ENCODE measurements at regions not wholly inside any gene's neighbourhood (a gene's known extent, or its start where the extent isn't known, plus 50 kb on each side); places are given as distances from the start of the nearest gene placed in this dataset.

DNA sequence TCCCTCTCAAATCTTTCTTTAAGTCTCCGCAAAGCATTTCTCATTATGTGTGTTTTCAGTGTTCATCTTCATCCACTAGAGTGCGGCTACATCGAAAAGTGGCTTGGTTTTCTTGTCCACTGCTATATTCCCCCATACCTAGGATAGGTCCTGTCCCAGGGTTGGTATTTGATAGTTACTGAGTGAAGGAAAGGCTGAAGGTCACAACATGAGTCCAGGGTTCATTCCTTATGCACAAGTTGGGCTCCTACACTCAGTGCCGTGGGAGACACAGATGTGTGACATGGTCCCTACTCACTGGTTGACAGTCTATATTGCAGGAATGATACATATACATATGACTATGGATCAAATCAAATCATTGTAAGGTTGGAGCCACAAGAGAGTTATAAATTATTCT is 55.4 kb upstream of the RELL1 start:
- no peak for DNase-seq (ENCODE audit: low read depth, low spot score)
- H3K27ac ChIP-seq, result no peak overlapping the region

DNA sequence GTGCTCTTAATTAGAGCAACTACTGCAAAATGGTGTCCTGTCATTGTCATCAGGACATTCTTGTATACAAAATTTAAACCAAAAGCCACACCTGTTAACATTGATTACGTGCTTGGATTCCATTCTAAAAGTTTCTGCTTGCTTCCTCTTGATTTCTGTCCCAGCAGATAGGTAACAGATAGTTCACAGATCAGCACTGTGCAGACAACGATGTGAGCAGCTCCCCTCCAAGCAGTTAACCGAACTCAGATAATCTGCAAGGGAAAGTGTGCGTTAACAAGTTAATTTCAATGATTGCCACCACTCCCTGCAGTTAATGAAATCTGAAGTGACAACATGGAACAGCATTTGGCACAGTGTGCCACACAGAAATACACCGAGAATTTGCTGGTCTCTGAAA is 54.4 kb upstream of the RELL1 start:
- no peak overlapping the region for H3K27ac ChIP-seq

DNA sequence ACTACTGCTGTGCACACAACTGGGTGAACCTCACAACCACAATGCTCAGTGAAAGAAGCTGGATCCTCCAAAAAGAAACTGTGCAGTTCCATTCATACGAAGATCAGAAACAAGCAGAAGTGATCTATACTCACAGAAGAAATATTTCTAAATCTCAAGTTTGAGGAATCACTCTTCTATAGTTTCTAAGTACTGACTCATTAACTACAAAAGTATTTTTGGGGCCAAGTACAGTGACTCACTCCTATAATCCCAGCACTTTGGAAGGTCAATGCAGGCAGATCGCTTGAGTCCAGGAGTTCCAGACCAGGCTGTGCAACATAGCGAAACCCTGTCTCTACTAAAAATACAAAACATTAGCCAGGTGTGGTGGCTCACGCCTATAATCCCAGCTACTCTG is 51.3 kb upstream of the RELL1 start:
- no peak overlapping the region for H3K27ac ChIP-seq
- DNase-seq (ENCODE audit: low read depth, low spot score), result no peak

More for the DNA sequence above, 54.4 kb upstream of the RELL1 start:
- no peak for DNase-seq (ENCODE audit: low read depth, low spot score)
